Epithelial cell of proximal tubule (primary cell): ENCODE measurements at regions not wholly inside any gene's neighbourhood (a gene's known extent, or its start where the extent isn't known, plus 50 kb on each side); places are given as distances from the start of the nearest gene placed in this dataset.

Experiments used
- DNase-seq: peaks from one replicate; pipeline ENCODE4 v3.0.0-alpha.2; 2011; ENCODE audit warnings: low read depth
- H3K4me3 ChIP-seq: 2 replicates; pipeline ENCODE4 v1.5.1; 2011; ENCODE audit warnings: low read depth, mild to moderate bottlenecking, low read length
- TF ChIP-seq, protein P1 (sequence below): conservative IDR thresholded peaks from 2 replicates; pipeline ENCODE4 v1.5.1; 2012; ENCODE audit warnings: low read depth, mild to moderate bottlenecking, low read length

DNA sequence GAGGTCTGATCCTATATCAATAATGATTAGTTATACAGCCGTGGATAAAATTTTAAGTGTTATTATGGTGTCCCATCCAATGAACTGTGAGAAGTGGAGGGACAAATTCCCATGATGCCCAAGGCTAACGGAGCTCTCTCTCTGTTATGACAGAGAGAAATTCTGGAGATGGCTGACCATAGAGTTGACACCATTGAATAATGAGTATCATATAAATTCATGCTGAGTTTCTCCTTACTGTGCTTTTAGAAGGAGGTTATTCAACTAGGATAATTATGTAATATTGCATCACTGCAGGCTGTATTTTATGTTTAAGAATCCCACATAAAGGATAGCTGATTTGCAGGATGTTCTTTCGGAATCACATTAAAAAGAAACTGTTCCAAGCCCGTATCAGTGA is 82.9 kb downstream of the PYDC2 start:
- TF ChIP-seq, protein P1, sequence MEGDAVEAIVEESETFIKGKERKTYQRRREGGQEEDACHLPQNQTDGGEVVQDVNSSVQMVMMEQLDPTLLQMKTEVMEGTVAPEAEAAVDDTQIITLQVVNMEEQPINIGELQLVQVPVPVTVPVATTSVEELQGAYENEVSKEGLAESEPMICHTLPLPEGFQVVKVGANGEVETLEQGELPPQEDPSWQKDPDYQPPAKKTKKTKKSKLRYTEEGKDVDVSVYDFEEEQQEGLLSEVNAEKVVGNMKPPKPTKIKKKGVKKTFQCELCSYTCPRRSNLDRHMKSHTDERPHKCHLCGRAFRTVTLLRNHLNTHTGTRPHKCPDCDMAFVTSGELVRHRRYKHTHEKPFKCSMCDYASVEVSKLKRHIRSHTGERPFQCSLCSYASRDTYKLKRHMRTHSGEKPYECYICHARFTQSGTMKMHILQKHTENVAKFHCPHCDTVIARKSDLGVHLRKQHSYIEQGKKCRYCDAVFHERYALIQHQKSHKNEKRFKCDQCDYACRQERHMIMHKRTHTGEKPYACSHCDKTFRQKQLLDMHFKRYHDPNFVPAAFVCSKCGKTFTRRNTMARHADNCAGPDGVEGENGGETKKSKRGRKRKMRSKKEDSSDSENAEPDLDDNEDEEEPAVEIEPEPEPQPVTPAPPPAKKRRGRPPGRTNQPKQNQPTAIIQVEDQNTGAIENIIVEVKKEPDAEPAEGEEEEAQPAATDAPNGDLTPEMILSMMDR = no peak

DNA sequence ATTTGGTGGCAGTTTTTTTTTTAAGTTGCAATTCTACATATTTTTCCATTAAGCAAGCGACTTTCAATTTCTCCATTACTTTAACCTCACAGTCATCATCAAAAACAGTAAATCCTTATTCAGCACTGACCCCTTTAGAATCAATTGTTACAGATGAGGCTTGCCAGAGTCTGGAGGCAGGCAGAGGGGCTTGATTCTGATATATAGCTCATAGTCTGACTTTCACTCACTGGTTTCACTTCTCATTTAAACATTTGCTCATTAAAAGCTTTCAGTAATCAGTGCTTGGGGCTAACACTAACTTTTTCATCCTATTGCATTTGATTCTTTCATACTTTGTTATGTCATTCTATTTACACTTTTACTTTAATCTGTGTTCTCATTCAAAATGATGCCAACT is 88.4 kb downstream of the PYDC2 start:
- DNase-seq = no peak
- TF ChIP-seq, protein P1 = no peak
- no peak overlapping the region for H3K4me3 ChIP-seq

More for the DNA sequence above, 82.9 kb downstream of the PYDC2 start:
- no peak for DNase-seq
- H3K4me3 ChIP-seq = no peak overlapping the region

DNA sequence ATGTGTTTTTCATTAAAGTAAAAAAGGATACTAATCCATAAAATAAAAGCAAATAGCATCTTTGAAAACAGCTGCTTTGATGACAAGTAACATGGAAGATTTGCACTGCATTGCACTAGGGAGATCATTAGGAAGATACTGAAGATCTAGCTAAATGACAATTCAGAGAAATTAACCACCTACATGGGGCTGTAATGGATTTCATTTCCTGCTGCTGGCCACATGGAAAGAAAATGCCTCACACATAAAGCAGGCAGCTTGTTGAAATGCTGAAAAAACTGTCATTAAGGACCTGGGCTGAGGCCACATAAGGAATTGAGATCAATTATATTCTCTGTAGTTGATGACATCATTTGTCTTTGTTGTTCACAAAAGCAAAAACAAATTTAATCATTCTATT is 94.1 kb downstream of the PYDC2 start:
- DNase-seq = no peak
- TF ChIP-seq, protein P1 = no peak
- H3K4me3 ChIP-seq = no peak overlapping the region

DNA sequence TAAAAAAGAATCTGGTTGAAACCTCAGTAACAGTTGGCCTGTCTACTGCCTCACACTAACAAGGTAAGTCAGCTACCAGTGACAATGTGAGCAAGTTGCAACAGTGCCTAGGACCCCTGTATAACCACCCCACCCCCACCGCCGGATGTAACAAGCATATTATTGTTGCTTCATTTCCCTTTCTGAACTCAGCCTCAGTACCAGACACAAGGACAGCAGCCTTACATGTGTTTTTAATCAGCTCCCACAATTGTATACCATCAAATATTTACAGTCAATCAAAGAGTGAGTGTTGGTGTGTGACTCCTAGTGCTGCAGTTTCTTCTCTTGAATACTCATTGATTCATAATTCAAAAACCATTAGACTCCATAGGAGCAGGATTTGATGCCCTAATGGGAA is 96.4 kb downstream of the PYDC2 start:
- no peak overlapping the region for H3K4me3 ChIP-seq
- TF ChIP-seq, protein P1 = no peak
- no peak for DNase-seq

DNA sequence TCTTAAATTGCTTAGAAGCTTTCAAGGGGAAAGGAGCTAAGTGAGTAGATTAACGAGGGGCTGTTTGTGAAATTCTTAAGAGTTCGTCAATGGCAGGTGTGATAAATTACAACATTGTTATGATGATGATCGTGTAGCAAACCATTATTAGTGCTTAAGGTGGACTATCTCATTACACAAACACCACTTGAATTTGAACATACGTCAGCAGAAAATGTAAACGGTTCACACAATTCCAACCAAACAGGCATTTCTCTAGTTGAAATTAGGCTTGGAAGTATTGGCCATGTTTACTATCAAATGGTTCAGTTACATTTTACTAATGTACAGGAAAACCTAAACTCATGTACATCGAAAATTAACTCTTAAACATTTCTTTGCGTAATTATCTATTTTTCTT is 102.8 kb downstream of the PYDC2 start:
- no peak for DNase-seq
- TF ChIP-seq, protein P1 = no peak

DNA sequence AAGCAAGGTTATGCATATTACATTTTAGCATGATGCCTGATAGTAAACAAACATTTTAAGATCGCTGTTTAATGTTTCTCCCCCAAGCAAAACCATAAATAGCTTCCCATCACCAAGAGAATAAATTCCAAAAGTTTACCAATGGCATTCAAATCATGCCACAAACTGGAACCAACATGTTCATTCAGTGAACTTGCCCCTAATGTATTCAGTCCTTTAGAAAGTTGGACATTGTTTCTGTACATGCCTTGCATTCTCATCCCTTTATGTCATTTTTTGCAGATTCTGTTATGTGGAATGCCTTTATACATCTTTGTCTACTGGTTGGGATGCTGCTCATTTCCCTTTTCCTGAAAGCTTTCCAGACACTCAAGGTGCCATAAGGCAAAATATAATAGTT is 105.5 kb downstream of the PYDC2 start:
- DNase-seq = no peak
- H3K4me3 ChIP-seq = no peak overlapping the region
- TF ChIP-seq, protein P1 = no peak

More for the DNA sequence above, 102.8 kb downstream of the PYDC2 start:
- H3K4me3 ChIP-seq = no peak overlapping the region

DNA sequence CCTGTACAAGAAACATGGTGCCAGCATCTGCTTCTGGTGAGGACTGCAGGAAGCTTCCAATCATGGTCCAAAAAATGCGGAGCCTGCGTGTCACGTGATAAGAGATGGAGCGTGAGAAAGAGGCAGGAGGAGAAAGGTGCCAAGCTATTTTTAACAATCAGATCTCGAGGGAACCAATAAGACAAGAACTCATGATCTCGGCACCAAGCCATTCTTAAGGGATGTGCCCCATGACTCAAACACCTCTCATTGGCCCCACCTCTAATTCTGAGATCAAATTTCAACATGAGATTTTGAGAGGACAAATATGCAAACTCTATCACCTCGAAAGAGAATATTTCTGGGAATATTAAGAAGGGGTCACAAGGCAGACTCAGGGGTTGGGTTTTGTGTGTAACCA is 107.2 kb downstream of the PYDC2 start:
- TF ChIP-seq, protein P1 = no peak
- no peak overlapping the region for H3K4me3 ChIP-seq
- no peak for DNase-seq
